BLaER1 treated with 17β-estradiol and CSF1 and Interleukin-3, amounts not matched to agents 10 nM and 100 nM (cell line): ENCODE measurements at regions not wholly inside any gene's neighbourhood (a gene's known extent, or its start where the extent isn't known, plus 50 kb on each side); places are given as distances from the start of the nearest gene placed in this dataset.

Source experiments
- H3K27ac ChIP-seq, 11 experiments: shearing (Covaris generic); formaldehyde crosslinking; 2 replicates each; pipeline ENCODE4 v1.8.1; 2022
- H3K27me3 ChIP-seq, 11 experiments: shearing (Covaris generic); formaldehyde crosslinking; 2 replicates each; pipeline ENCODE4 v1.8.1; 2022
- H3K36me3 ChIP-seq, 11 experiments: shearing (Covaris generic); formaldehyde crosslinking; 2 replicates each; pipeline ENCODE4 v1.8.1; 2022
- H3K4me1 ChIP-seq, 10 experiments: shearing (Covaris generic); formaldehyde crosslinking; 2 replicates each; pipeline ENCODE4 v1.8.1; 2022
- H3K4me2 ChIP-seq, 11 experiments: shearing (Covaris generic); formaldehyde crosslinking; 2 replicates each; pipeline ENCODE4 v1.8.1; 2022
- H3K4me3 ChIP-seq, 10 experiments: shearing (Covaris generic); formaldehyde crosslinking; 2 replicates each; pipeline ENCODE4 v1.8.1; 2022
- H3K9ac ChIP-seq, 11 experiments: shearing (Covaris generic); formaldehyde crosslinking; 2 replicates each; pipeline ENCODE4 v1.8.1; 2022
- H3K9me3 ChIP-seq, 11 experiments: shearing (Covaris generic); formaldehyde crosslinking; replicated peaks in 1 of 11; 2 replicates each; pipeline ENCODE4 v1.8.1; 2022
- H4K20me1 ChIP-seq, 11 experiments: shearing (Covaris generic); formaldehyde crosslinking; 2 replicates each; pipeline ENCODE4 v1.8.1; 2022
- Cebpa-rat ChIP-seq, 11 experiments: shearing (Covaris generic); IDR thresholded peaks; 2 replicates each; pipeline ENCODE4 v1.8.1; 2022

DNA sequence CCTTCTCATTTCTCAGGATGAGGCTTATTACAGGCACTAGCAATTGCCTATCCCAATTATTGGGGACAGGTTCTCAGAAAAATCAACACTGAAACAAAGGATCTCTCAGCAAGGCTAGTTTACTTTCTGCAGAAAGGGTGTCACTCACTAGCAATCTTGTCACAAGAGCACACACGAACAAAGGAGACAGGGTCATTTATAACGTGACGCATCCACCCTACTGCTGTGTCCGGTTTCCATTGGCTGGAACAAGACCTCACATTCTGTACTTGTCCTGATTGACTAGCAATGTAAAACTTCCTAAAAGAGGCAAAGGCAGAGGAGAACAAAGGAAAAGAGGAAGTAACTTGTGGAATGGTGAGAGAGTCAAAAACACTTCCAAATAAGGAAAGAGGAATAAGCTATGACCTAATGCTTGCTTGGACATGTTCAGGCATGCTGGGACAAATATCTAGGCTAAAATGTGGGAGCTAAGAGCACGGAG lies 160.2 kb upstream of the STXBP5 start:
- Histone ChIP-seq H3K4me1 (peaks cover 0 to 28% (median 2%) of the 10 kb centered on the region in 10 experiments; a peak in 6 of 20 replicates), H3K9me3 (peaks cover 15 to 50% (median 22%) of the 10 kb centered on the region in 11 experiments), H3K9ac (no peak overlapping the region), H3K4me2 (no peak overlapping the region; a peak in 1 of 22 replicates), H4K20me1 (no peaks in the 10 kb centered on the region), H3K27ac (peak overlapping the region in 9 of 11 experiments; percentile 41 to 71 (median 56); a peak in 13 of 22 replicates), H3K4me3 (peak overlapping the region in 1 of 10 experiments; percentile 17; a peak in 1 of 20 replicates), H3K27me3 (no peaks in the 10 kb centered on the region), H3K36me3 (peaks cover 0 to 10% (median 0%) of the 10 kb centered on the region in 11 experiments; a peak in 2 of 22 replicates)
- TF ChIP-seq Cebpa-rat (IDR thresholded peaks at IDR 0.05): no peak

- H3K4me3 ChIP-seq: no peak overlapping the region
- H3K9me3 ChIP-seq: peaks cover 15 to 45% (median 22%) of the 10 kb centered on the region in 11 experiments
- no peak overlapping the region for H3K27ac ChIP-seq
- H3K4me1 ChIP-seq: peaks cover 0 to 28% (median 2%) of the 10 kb centered on the region in 10 experiments; a peak in 6 of 20 replicates
- peak overlapping the region in 2 of 11 experiments; percentile 2 to 35; a peak in 3 of 22 replicates for H3K4me2 ChIP-seq
- no peaks in the 10 kb centered on the region for H3K27me3 ChIP-seq
- peaks cover 0 to 10% (median 0%) of the 10 kb centered on the region in 11 experiments; a peak in 2 of 22 replicates for H3K36me3 ChIP-seq
- TF ChIP-seq Cebpa-rat (IDR thresholded peaks at IDR 0.05): no peak
- H4K20me1 ChIP-seq: no peaks in the 10 kb centered on the region
- no peak overlapping the region for H3K9ac ChIP-seq
Measured at GRCh38 chr6:147046141-147046877, 157.9 kb upstream of the STXBP5 start.

- TF ChIP-seq Cebpa-rat (IDR thresholded peaks at IDR 0.05): no peak
- Histone ChIP-seq H3K4me3 (no peak overlapping the region), H3K9me3 (peaks cover 4 to 19% (median 13%) of the 10 kb centered on the region in 11 experiments; a peak in 21 of 22 replicates), H3K27me3 (no peaks in the 10 kb centered on the region), H4K20me1 (no peaks in the 10 kb centered on the region; a peak in 1 of 22 replicates), H3K27ac (no peak overlapping the region), H3K9ac (no peak overlapping the region), H3K4me2 (no peak overlapping the region), H3K36me3 (peaks cover 0 to under 1% (median 0%) of the 10 kb centered on the region in 11 experiments; a peak in 1 of 22 replicates), H3K4me1 (peaks cover 0 to 24% (median 2%) of the 10 kb centered on the region in 10 experiments; a peak in 6 of 20 replicates)
Measured at GRCh38 chr6:147048930-147049329, 155.3 kb upstream of the STXBP5 start.

DNA sequence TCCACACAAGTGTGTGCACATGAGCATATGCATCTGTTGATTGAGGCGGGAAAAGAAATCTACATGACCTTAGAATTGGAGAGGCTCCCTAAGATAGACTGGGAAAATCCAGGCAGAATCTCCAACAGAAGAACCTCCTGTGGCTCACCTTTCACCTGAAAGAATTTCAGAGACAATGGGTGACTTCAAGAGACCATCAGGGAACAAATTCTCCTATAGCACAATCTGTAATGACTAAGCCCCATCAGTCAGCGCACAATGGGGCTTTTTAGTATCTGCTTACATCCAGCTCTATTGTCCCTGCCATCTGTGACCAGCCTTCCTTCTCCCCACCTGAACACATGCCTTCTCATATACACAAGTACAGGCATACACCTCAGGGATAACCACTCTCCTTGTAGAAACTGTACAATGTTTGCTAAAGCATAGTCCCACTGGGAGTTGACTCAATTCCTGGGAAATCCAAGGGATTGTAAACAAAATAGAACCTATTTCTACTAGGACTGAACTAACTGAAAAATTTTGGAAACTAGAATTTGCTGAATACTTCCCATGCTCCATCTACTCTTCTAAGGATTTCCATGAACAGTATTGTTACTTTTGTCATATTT lies 150.8 kb upstream of the STXBP5 start:
- H3K9me3 ChIP-seq: no peaks in the 10 kb centered on the region
- H3K27ac ChIP-seq: no peak overlapping the region
- H4K20me1 ChIP-seq: no peaks in the 10 kb centered on the region; a peak in 1 of 22 replicates
- H3K4me1 ChIP-seq: no peaks in the 10 kb centered on the region
- no peak for TF ChIP-seq Cebpa-rat (IDR thresholded peaks at IDR 0.05)
- no peaks in the 10 kb centered on the region for H3K36me3 ChIP-seq
- H3K4me2 ChIP-seq: no peak overlapping the region
- no peak overlapping the region for H3K9ac ChIP-seq
- H3K27me3 ChIP-seq: no peaks in the 10 kb centered on the region
- H3K4me3 ChIP-seq: no peak overlapping the region

- Histone ChIP-seq H3K4me1 (no peaks in the 10 kb centered on the region), H3K9ac (no peak overlapping the region), H3K9me3 (no peaks in the 10 kb centered on the region), H3K4me2 (no peak overlapping the region), H3K27me3 (no peaks in the 10 kb centered on the region), H3K36me3 (no peaks in the 10 kb centered on the region), H3K27ac (no peak overlapping the region), H4K20me1 (no peaks in the 10 kb centered on the region; a peak in 1 of 22 replicates), H3K4me3 (no peak overlapping the region)
- TF ChIP-seq Cebpa-rat (IDR thresholded peaks at IDR 0.05): no peak
Measured at GRCh38 chr6:147054158-147054557, 150.1 kb upstream of the STXBP5 start.

GRCh38 chr6:147054871-147055270 lies 149.3 kb upstream of the STXBP5 start:
- no peaks in the 10 kb centered on the region for H3K9me3 ChIP-seq
- no peak overlapping the region for H3K4me3 ChIP-seq
- no peaks in the 10 kb centered on the region; a peak in 1 of 22 replicates for H4K20me1 ChIP-seq
- no peak for TF ChIP-seq Cebpa-rat (IDR thresholded peaks at IDR 0.05)
- H3K4me2 ChIP-seq: no peak overlapping the region
- H3K36me3 ChIP-seq: no peaks in the 10 kb centered on the region
- no peak overlapping the region for H3K9ac ChIP-seq
- H3K27ac ChIP-seq: no peak overlapping the region
- no peaks in the 10 kb centered on the region for H3K27me3 ChIP-seq
- H3K4me1 ChIP-seq: no peaks in the 10 kb centered on the region

- no peaks in the 10 kb centered on the region for H3K9me3 ChIP-seq
- H3K9ac ChIP-seq: no peak overlapping the region
- no peak for TF ChIP-seq Cebpa-rat (IDR thresholded peaks at IDR 0.05)
- H3K36me3 ChIP-seq: no peaks in the 10 kb centered on the region
- H3K4me2 ChIP-seq: no peak overlapping the region
- H3K4me3 ChIP-seq: no peak overlapping the region
- H4K20me1 ChIP-seq: no peaks in the 10 kb centered on the region; a peak in 1 of 22 replicates
- H3K4me1 ChIP-seq: no peaks in the 10 kb centered on the region
- no peak overlapping the region for H3K27ac ChIP-seq
- H3K27me3 ChIP-seq: no peaks in the 10 kb centered on the region
Measured at GRCh38 chr6:147055821-147056392, 148.3 kb upstream of the STXBP5 start.

GRCh38 chr6:147057188-147057587 lies 147.0 kb upstream of the STXBP5 start:
- H3K4me1 ChIP-seq: no peaks in the 10 kb centered on the region
- no peak overlapping the region for H3K27ac ChIP-seq
- no peak for TF ChIP-seq Cebpa-rat (IDR thresholded peaks at IDR 0.05)
- no peaks in the 10 kb centered on the region for H4K20me1 ChIP-seq
- H3K9ac ChIP-seq: no peak overlapping the region
- H3K36me3 ChIP-seq: no peaks in the 10 kb centered on the region
- no peak overlapping the region for H3K4me2 ChIP-seq
- no peak overlapping the region for H3K4me3 ChIP-seq
- H3K9me3 ChIP-seq: no peaks in the 10 kb centered on the region
- no peaks in the 10 kb centered on the region for H3K27me3 ChIP-seq

- TF ChIP-seq Cebpa-rat (IDR thresholded peaks at IDR 0.05): no peak
- Histone ChIP-seq H3K27ac (no peak overlapping the region), H3K9me3 (no peaks in the 10 kb centered on the region), H3K4me3 (no peak overlapping the region), H3K9ac (no peak overlapping the region), H3K4me1 (no peaks in the 10 kb centered on the region), H3K27me3 (no peaks in the 10 kb centered on the region), H4K20me1 (no peaks in the 10 kb centered on the region), H3K36me3 (no peaks in the 10 kb centered on the region), H3K4me2 (no peak overlapping the region)
Measured at GRCh38 chr6:147057705-147058342, 146.4 kb upstream of the STXBP5 start.
